Endothelial cell (in vitro differentiated cells): ENCODE measurements at regions not wholly inside any gene's neighbourhood (a gene's known extent, or its start where the extent isn't known, plus 50 kb on each side); places are given as distances from the start of the nearest gene placed in this dataset.
"Not testable (repeated sequence)": the region's sequence is repeated elsewhere in the genome, so short reads cannot be mapped to it uniquely, and the experiment has no call there.

ENCODE experiments used
- DNase-seq: peaks from one replicate; pipeline ENCODE4 v3.0.0; 2021; ENCODE audit warnings: low spot score
- H3K27ac Mint-ChIP-seq: one replicate; pipeline ENCODE4 v1.8.0; 2021; ENCODE audit warnings: mixed read lengths, inconsistent platforms; ENCODE audit not compliant: unreplicated experiment
- H3K27me3 Mint-ChIP-seq: one replicate; pipeline ENCODE4 v1.8.0; 2021; ENCODE audit warnings: mild to moderate bottlenecking, moderate library complexity, mixed read lengths, inconsistent platforms; ENCODE audit not compliant: unreplicated experiment
- H3K36me3 Mint-ChIP-seq: one replicate; pipeline ENCODE4 v1.8.0; 2021; ENCODE audit warnings: mild to moderate bottlenecking, low read depth, mixed read lengths, inconsistent platforms; ENCODE audit not compliant: unreplicated experiment
- H3K4me1 Mint-ChIP-seq: one replicate; pipeline ENCODE4 v1.8.0; 2021; ENCODE audit warnings: mild to moderate bottlenecking, mixed read lengths, inconsistent platforms; ENCODE audit not compliant: unreplicated experiment
- H3K4me3 Mint-ChIP-seq: one replicate; pipeline ENCODE4 v1.8.0; 2021; ENCODE audit warnings: mild to moderate bottlenecking, mixed read lengths, inconsistent platforms; ENCODE audit not compliant: unreplicated experiment
- H3K9me3 Mint-ChIP-seq: one replicate; pipeline ENCODE4 v1.8.0; 2021; ENCODE audit warnings: mixed read lengths, inconsistent platforms; ENCODE audit not compliant: unreplicated experiment
- TF ChIP-seq, protein P1 (sequence below): fragments of 200-600 bp; sonication (generic); IDR thresholded peaks from one replicate; pipeline ENCODE4 v1.5.0; 2021; ENCODE audit warnings: antibody characterized with exemption; ENCODE audit not compliant: unreplicated experiment

DNA sequence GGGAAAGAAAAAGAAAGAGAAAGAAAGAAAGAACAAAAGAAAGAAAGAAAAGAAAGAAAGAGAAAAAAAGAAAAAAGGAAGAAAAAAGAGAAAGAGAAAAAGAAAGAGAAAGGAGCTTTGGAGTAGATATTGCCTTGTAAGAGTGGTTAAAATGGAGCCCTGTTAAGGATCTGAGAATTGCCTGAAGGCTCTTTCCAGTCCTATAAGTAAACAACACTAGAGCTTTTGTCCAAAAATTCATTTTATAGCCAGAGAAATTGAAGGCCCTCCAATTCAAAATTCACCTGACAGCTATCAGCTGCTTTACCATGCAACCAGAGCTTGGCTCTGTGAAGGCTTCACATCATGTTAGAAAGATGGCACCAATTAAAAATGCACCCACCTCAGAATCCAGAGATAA is 102.1 kb upstream of the FRMD4B start:
- Mint-ChIP-seq H3K4me3 (no peak overlapping the region), H3K27ac (no peak overlapping the region), H3K27me3 (peaks cover 3% of the 10 kb centered on the region), H3K9me3 (no peaks in the 10 kb centered on the region), H3K4me1 (peaks cover 28% of the 10 kb centered on the region), H3K36me3 (peaks cover 11% of the 10 kb centered on the region)
- no peak for DNase-seq
- TF ChIP-seq, protein P1, sequence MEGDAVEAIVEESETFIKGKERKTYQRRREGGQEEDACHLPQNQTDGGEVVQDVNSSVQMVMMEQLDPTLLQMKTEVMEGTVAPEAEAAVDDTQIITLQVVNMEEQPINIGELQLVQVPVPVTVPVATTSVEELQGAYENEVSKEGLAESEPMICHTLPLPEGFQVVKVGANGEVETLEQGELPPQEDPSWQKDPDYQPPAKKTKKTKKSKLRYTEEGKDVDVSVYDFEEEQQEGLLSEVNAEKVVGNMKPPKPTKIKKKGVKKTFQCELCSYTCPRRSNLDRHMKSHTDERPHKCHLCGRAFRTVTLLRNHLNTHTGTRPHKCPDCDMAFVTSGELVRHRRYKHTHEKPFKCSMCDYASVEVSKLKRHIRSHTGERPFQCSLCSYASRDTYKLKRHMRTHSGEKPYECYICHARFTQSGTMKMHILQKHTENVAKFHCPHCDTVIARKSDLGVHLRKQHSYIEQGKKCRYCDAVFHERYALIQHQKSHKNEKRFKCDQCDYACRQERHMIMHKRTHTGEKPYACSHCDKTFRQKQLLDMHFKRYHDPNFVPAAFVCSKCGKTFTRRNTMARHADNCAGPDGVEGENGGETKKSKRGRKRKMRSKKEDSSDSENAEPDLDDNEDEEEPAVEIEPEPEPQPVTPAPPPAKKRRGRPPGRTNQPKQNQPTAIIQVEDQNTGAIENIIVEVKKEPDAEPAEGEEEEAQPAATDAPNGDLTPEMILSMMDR, result no peak

DNA sequence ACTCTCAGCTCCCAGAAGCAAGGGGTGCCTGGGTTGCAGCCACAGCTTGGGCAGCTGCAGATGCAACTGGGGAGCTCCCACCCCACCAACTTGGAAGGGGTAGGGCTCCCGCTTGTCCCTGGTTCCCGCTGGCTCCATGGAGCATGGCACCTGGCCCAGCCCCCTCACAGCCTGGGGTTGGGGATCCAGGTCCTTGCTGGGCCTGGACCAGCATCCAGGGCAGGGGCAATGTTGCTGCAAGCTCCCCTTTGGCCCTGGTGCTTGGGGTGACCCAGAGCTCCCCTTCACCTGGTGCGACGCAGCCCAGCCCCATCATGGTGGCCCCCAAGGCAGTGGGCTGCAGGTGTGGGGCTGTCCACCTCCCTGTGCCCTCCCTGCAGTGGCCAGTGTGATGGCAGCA is 99.6 kb upstream of the FRMD4B start:
- H3K9me3 Mint-ChIP-seq, result no peaks in the 10 kb centered on the region
- no peak overlapping the region for H3K27ac Mint-ChIP-seq
- H3K36me3 Mint-ChIP-seq, result peaks cover 20% of the 10 kb centered on the region
- DNase-seq, result no peak
- peaks cover 3% of the 10 kb centered on the region for H3K27me3 Mint-ChIP-seq
- H3K4me1 Mint-ChIP-seq, result peaks cover 10% of the 10 kb centered on the region
- H3K4me3 Mint-ChIP-seq, result no peak overlapping the region
- TF ChIP-seq, protein P1, result no peak

DNA sequence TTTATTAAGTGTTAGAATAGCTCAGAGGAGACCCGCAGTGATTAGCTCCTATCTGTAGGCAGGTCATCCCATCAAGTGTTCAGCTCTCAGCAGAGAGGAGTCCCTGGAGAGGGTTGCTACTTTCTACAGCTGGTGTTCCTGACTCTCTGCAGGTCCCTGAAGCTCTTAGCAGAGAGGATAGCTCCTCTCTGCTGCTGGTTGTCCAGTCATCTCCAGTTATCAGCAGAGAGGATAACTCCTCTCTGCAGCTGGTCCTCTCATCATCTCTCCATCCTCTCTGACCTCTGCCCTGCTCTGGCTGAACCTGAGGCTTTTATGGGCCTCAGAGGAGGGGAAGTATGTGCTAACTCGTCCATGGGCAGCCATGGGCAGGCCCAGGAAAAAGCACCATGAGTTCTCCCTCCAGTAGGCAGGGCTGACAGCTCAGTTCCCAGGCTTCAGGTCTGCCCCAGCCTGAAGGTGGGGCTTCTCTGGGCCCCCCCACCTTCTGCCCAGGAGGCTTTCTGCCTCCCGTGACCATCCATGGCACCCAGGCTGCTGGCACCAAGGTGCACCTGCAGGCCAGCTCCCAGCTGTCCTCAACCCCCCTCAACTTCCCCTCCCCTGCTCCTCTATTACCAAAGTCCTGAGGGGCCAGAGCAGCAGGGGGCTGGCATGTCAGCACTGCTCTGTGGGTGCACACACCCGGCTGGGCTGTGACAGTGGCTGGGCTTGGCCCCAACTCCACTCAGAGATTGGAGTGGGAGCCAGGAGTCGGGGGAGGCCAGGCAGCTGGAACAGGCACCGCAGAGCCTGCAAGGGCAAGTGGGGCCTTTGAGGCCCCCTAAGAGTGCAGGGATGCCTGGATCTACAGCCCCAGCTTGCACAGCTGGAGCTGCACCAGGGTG is 98.9 kb upstream of the FRMD4B start:
- Mint-ChIP-seq H3K4me1 (peaks cover 3% of the 10 kb centered on the region), H3K27ac (no peak overlapping the region)
- TF ChIP-seq, protein P1, result no peak

DNA sequence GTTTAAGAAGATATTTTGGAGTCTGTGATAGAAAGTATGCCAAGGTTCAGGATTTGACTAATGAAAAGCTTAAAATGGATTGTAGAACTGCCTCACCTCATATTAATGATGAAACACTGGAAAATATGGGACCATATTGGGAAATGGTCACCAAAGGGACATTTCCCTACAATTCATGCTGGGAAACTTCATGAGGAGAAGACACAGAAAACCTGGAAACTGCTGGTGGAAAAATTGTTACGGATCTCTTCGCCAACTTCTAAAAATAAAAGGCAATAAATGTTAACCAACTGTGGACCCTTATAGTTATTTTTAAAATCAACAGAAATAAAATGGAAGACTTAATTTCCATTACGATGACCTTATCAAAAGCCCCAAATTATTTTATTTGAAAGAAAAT is 97.6 kb upstream of the FRMD4B start:
- Mint-ChIP-seq H3K4me1 (no peaks in the 10 kb centered on the region), H3K9me3 (no peaks in the 10 kb centered on the region)

More for the DNA sequence above, 98.9 kb upstream of the FRMD4B start:
- DNase-seq, result no peak
- Mint-ChIP-seq H3K4me3 (no peak overlapping the region), H3K36me3 (peaks cover 20% of the 10 kb centered on the region), H3K27me3 (peaks cover 3% of the 10 kb centered on the region), H3K9me3 (no peaks in the 10 kb centered on the region)

DNA sequence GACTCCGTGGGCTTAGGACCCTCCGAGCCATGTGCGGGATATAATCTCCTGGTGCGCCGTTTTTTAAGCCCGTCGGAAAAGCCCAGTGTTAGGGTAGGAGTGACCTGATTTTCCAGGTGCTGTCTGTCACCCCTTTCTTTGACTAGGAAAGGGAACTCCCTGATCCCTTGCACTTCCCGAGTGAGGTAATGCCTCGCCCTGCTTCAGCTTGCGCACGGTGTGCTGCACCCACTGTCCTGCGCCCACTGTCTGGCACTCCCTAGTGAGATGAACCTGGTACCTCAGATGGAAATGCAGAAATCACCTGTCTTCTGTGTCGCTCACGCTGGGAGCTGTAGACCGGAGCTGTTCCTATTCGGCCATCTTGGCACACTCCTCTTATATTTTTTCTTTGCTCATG is 95.1 kb upstream of the FRMD4B start:
- H3K4me1 Mint-ChIP-seq, H3K27me3 Mint-ChIP-seq, H3K9me3 Mint-ChIP-seq, DNase-seq, H3K27ac Mint-ChIP-seq: not testable (repeated sequence)
- peaks cover 16% of the 10 kb centered on the region for H3K36me3 Mint-ChIP-seq
- H3K4me3 Mint-ChIP-seq, result peak overlapping the region; percentile 24

More for the DNA sequence above, 97.6 kb upstream of the FRMD4B start:
- H3K4me3 Mint-ChIP-seq, result no peak overlapping the region
- H3K27me3 Mint-ChIP-seq, result peaks cover 3% of the 10 kb centered on the region
- no peak overlapping the region for H3K27ac Mint-ChIP-seq
- H3K36me3 Mint-ChIP-seq, result peaks cover 20% of the 10 kb centered on the region
- no peak for DNase-seq
- TF ChIP-seq, protein P1, result no peak
